Keratinocyte (primary cell): ENCODE measurements at regions not wholly inside any gene's neighbourhood (a gene's known extent, or its start where the extent isn't known, plus 50 kb on each side); places are given as distances from the start of the nearest gene placed in this dataset.

Experiments
- DNase-seq: peaks from one replicate; pipeline ENCODE4 v3.0.0-alpha.2; 2011; ENCODE audit warnings: low read depth, missing footprints, low spot score
- FAIRE-seq: peaks from 2 replicates; lab custom pipeline; 2011; peaks lifted over from hg19 to GRCh38; lab: Jason Lieb, UNC
- H2AFZ ChIP-seq: 2 replicates; pipeline ENCODE4 v1.6.0; 2012; ENCODE audit warnings: low read length, control low read depth, inconsistent platforms; ENCODE audit not compliant: control insufficient read depth
- H3K27ac ChIP-seq: 2 replicates; pipeline ENCODE4 v1.5.1; 2011; ENCODE audit warnings: low read length; ENCODE audit not compliant: control insufficient read depth, insufficient read depth
- H3K27me3 ChIP-seq: 3 replicates; pipeline ENCODE4 v1.6.0; 2011; ENCODE audit warnings: low read length; ENCODE audit not compliant: control insufficient read depth, insufficient read depth; ENCODE audit errors: extremely low read depth
- H3K36me3 ChIP-seq, 2 experiments: 2 replicates in 1 of 2; 3 replicates in 1 of 2; pipeline ENCODE4 v1.5.1; 2011; ENCODE audit warnings: low read length in 2 of 2, mild to moderate bottlenecking in 1 of 2; ENCODE audit not compliant: control insufficient read depth in 2 of 2, insufficient read depth in 2 of 2; ENCODE audit errors: extremely low read depth in 1 of 2
- H3K4me1 ChIP-seq: 3 replicates; pipeline ENCODE4 v1.5.1; 2011; ENCODE audit warnings: low read length; ENCODE audit not compliant: control insufficient read depth, insufficient read depth; ENCODE audit errors: extremely low read depth
- H3K4me2 ChIP-seq: 3 replicates; pipeline ENCODE4 v1.6.0; 2011; ENCODE audit warnings: low read depth, low read length; ENCODE audit not compliant: control insufficient read depth, insufficient read depth; ENCODE audit errors: extremely low read depth
- H3K4me3 ChIP-seq, 3 experiments: fragments of 200-600 bp in 1 of 3; sonication (generic) in 1 of 3; 2 replicates in 2 of 3; 3 replicates in 1 of 3; pipeline ENCODE4 v1.5.1; 2011 to 2016; ENCODE audit warnings: low read length in 3 of 3, mild to moderate bottlenecking in 3 of 3, control low read depth in 2 of 3, inconsistent platforms in 1 of 3, low read depth in 1 of 3, mixed read lengths in 1 of 3, mixed run types in 1 of 3, moderate library complexity in 1 of 3; ENCODE audit not compliant: control insufficient read depth in 2 of 3, insufficient read depth in 2 of 3; ENCODE audit errors: extremely low read depth in 1 of 3
- H3K79me2 ChIP-seq: 2 replicates; pipeline ENCODE4 v1.6.0; 2012; ENCODE audit warnings: low read length; ENCODE audit not compliant: control insufficient read depth, insufficient read depth
- H3K9ac ChIP-seq: 3 replicates; pipeline ENCODE4 v1.6.0; 2011; ENCODE audit warnings: low read length; ENCODE audit not compliant: control insufficient read depth, insufficient read depth; ENCODE audit errors: extremely low read depth
- H3K9me1 ChIP-seq: 3 replicates; pipeline ENCODE4 v1.6.0; 2011; ENCODE audit warnings: low read length; ENCODE audit not compliant: control insufficient read depth, insufficient read depth; ENCODE audit errors: extremely low read depth
- H3K9me3 ChIP-seq: 2 replicates; pipeline ENCODE4 v1.5.1; 2012; ENCODE audit warnings: low read depth, low read length; ENCODE audit not compliant: control insufficient read depth
- H4K20me1 ChIP-seq: 3 replicates; pipeline ENCODE4 v1.6.0; 2011; ENCODE audit warnings: low read length; ENCODE audit not compliant: control insufficient read depth, insufficient read depth; ENCODE audit errors: extremely low read depth
- EZH2 ChIP-seq: IDR thresholded peaks from one replicate; pipeline ENCODE4 v1.6.1; 2012; ENCODE audit warnings: inconsistent platforms, mild to moderate bottlenecking, low read length, moderate library complexity
- dilution Hi-C: fragments of 300-500 bp; cut with MboI; formaldehyde crosslinking; loops from one replicate; pipeline ENCODE4 v1.7.0; 2020; ENCODE audit warnings: low sequenced_read_pairs; ENCODE audit not compliant: extremely low pct_ligation_motif_present
- TF ChIP-seq, protein P1 (sequence below), 3 experiments: IDR thresholded peaks in 1 of 3; conservative IDR thresholded peaks in 1 of 3; optimal IDR thresholded peaks in 1 of 3; 2 replicates in 2 of 3; 3 replicates in 1 of 3; pipeline versions ENCODE3 to v1.5.1; 2011; ENCODE audit warnings: low read length in 3 of 3, mild to moderate bottlenecking in 3 of 3, moderate library complexity in 2 of 3, control low read depth in 1 of 3, inconsistent platforms in 1 of 3; ENCODE audit not compliant: insufficient read depth in 2 of 3; ENCODE audit errors: extremely low read depth in 1 of 3

DNA sequence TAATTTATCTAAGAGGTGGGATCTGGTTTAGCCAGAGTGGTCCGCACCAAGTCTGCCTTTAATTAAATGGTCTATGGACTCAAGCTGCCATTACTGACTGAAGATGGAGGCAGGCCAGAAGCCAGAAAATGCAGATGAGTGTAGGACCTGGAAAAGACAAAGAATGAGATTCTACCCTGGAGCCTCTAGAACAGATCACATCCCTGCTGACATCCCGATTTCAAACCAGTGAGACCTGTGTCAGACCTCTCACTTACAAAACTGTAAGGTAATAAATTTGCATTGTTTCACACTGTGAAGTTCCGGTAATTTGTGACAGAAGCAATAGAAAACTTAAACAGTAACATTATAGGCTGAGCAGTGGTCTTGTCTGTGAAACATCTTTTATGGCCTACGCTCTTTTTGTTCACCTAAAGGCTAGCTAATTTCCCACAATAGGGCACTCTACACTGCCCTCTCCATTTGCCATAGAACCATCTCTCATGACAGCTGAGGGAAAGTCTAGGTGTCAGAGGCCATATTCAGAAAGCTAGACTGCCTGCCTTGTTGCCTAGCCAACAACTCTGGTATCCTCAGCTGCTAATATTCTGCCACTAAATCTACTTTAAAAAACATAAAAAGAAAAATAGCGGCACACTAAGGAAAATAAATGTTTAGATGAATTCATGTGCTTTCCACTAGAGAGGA is 1396.2 kb upstream of the PIK3C3 start:
- no peaks in the 10 kb centered on the region for H3K36me3 ChIP-seq
- H3K4me1 ChIP-seq = no peaks in the 10 kb centered on the region
- no peaks in the 10 kb centered on the region for H3K9me1 ChIP-seq
- no peak overlapping the region for H3K9ac ChIP-seq
- no peaks in the 10 kb centered on the region for H3K9me3 ChIP-seq
- H3K27me3 ChIP-seq = no peaks in the 10 kb centered on the region
- H4K20me1 ChIP-seq = no peaks in the 10 kb centered on the region
- no peak overlapping the region for H2AFZ ChIP-seq
- H3K79me2 ChIP-seq = no peaks in the 10 kb centered on the region
- no peak for TF ChIP-seq EZH2
- TF ChIP-seq, protein P1, sequence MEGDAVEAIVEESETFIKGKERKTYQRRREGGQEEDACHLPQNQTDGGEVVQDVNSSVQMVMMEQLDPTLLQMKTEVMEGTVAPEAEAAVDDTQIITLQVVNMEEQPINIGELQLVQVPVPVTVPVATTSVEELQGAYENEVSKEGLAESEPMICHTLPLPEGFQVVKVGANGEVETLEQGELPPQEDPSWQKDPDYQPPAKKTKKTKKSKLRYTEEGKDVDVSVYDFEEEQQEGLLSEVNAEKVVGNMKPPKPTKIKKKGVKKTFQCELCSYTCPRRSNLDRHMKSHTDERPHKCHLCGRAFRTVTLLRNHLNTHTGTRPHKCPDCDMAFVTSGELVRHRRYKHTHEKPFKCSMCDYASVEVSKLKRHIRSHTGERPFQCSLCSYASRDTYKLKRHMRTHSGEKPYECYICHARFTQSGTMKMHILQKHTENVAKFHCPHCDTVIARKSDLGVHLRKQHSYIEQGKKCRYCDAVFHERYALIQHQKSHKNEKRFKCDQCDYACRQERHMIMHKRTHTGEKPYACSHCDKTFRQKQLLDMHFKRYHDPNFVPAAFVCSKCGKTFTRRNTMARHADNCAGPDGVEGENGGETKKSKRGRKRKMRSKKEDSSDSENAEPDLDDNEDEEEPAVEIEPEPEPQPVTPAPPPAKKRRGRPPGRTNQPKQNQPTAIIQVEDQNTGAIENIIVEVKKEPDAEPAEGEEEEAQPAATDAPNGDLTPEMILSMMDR (optimal IDR thresholded peaks at IDR 0.05 in 1 of 3, IDR thresholded peaks at IDR 0.05 in 1 of 3, conservative IDR thresholded peaks at IDR 0.05 in 1 of 3; ENCODE audit: extremely low read depth in 1 of 3, insufficient read depth in 2 of 3, low read length in 3 of 3) = no peak
- no peak overlapping the region for H3K4me3 ChIP-seq
- H3K27ac ChIP-seq = no peak overlapping the region
- DNase-seq (no peak), FAIRE-seq (no peak)
- no peak overlapping the region for H3K4me2 ChIP-seq
- dilution Hi-C loops = no loop called here

GRCh38 chr18:40555914-40556313 is 1399.1 kb upstream of the PIK3C3 start:
- Histone ChIP-seq H3K4me2 (no peak overlapping the region), H3K79me2 (no peaks in the 10 kb centered on the region), H3K4me3 (no peak overlapping the region), H3K9ac (no peak overlapping the region), H3K4me1 (peaks cover 9% of the 10 kb centered on the region), H3K36me3 (no peaks in the 10 kb centered on the region), H3K9me1 (no peaks in the 10 kb centered on the region), H2AFZ (no peak overlapping the region), H4K20me1 (no peaks in the 10 kb centered on the region), H3K9me3 (no peaks in the 10 kb centered on the region), H3K27me3 (no peaks in the 10 kb centered on the region), H3K27ac (no peak overlapping the region)
- DNase-seq = no peak
- dilution Hi-C loops = no loop called here
- no peak for FAIRE-seq
- TF ChIP-seq, protein P1 (optimal IDR thresholded peaks at IDR 0.05 in 1 of 3, IDR thresholded peaks at IDR 0.05 in 1 of 3, conservative IDR thresholded peaks at IDR 0.05 in 1 of 3; ENCODE audit: extremely low read depth in 1 of 3, insufficient read depth in 2 of 3, low read length in 3 of 3) = no peak
- TF ChIP-seq EZH2 = no peak
